ENCODE measurements at regions not wholly inside any gene's neighbourhood (a gene's known extent, or its start where the extent isn't known, plus 50 kb on each side); places are given as distances from the start of the nearest gene placed in this dataset.
"Not testable (repeated sequence)": the region's sequence is repeated elsewhere in the genome, so short reads cannot be mapped to it uniquely, and the experiment has no call there.

DNA sequence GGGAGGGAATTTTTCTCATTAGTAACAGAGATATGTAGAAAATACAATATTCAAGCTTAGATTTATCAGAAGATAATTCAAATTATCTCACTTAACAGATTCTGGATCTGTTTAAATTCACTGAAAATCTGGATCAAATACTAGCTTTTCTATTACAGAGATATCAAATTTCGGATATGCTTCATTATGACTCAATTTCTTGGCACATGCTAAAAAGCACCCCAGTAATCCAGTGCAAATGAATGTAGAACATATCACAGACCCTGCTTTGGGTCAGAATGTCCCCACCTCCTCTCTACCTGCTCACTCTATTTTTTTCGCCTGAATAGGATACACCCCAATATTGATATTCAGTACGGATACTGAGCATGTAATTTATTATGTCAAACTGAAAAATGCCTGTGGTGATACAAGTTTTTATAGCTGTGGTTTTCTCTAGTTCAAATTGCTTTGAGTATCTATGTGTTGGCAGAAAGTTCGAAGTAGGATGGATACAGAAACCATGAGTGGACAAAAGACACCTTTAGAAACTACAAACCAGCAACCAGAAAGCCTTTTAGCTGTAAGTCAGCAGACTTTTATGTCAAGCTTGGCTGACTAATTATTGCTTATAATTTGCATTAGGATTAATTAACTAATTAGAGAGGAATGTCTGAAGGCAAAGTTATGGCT lies 290.0 kb downstream of the TFAP2B start:
- Mint-ChIP-seq H3K4me3 (no peak overlapping the region), H3K27ac (no peak overlapping the region), H3K4me1 (ENCODE audit: low read depth) (no peaks in the 10 kb centered on the region), H3K36me3 (ENCODE audit: low read depth) (no peaks in the 10 kb centered on the region), H3K9me3 (peaks cover 10% of the 10 kb centered on the region), H3K27me3 (ENCODE audit: insufficient read depth) (no peaks in the 10 kb centered on the region)
- intact Hi-C loops (cut with micrococcal nuclease): no loop called here
- no peak for DNase-seq (ENCODE audit: low spot score)

DNA sequence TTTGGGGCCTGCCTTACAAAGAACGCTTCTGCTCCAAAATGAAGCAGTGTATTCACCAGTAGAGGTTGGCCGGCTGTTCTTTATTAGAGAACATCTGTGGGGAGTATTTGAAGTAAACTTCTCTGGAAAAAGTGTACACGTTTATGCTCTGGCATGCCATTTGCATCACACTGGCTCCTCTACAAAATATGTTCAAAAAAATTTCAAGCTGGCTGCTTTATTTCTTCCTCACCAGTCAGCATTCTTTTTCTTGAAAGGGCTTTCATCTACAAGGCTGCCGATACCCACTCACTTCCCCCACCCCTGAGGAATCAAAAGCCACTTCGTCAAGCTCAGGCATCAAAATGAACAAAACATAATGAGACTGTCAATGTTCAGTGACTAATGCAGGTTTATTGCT lies 294.1 kb downstream of the TFAP2B start:
- intact Hi-C loops (cut with micrococcal nuclease): no loop called here
- Mint-ChIP-seq H3K4me1 (ENCODE audit: low read depth) (no peaks in the 10 kb centered on the region), H3K36me3 (ENCODE audit: low read depth) (no peaks in the 10 kb centered on the region), H3K27ac (no peak overlapping the region), H3K9me3 (no peaks in the 10 kb centered on the region), H3K27me3 (ENCODE audit: insufficient read depth) (no peaks in the 10 kb centered on the region), H3K4me3 (no peak overlapping the region)
- DNase-seq (ENCODE audit: low spot score): no peak

DNA sequence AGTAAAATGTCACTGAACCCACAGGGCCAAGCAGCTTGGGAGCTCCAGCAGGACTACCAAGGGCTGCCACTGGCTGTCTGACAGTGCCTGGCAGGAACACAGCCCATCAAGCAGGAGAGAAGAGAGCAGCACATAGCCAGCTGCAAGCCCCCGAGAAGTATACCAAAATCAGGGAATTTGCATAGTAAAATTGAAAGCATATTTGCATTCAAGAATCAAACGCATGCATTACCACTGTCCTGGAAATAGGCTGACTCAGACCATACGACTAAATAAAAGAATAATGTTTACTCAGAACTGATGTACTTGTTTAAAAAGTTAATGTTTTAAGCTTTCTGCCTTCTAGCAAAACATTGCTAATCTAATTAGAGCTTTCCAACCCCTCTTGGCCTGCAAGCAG lies 298.1 kb downstream of the TFAP2B start:
- no peak overlapping the region for H3K27ac Mint-ChIP-seq

DNA sequence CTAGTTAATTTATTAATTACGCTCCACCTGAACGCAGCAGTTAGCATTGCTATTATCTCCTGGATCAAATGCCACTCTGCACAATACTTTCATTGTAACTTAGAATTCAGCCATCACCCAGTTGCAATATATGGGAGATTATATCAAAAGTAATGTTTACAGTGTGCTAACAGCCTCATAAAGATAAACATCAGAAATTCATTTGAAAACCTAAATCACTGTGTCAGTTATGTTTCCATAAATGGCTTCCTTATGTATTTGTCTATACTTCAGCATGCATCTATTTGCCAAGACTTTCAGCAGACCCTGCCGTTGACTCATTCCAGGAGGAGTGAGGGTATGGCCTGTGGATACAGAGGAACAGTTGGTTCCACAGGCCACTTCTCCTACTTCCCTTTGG lies 300.1 kb downstream of the TFAP2B start:
- Mint-ChIP-seq H3K4me1 (ENCODE audit: low read depth) (no peaks in the 10 kb centered on the region), H3K9me3 (peaks cover 12% of the 10 kb centered on the region), H3K27ac (no peak overlapping the region), H3K27me3 (ENCODE audit: insufficient read depth) (no peaks in the 10 kb centered on the region), H3K36me3 (ENCODE audit: low read depth) (no peaks in the 10 kb centered on the region), H3K4me3 (no peak overlapping the region)
- intact Hi-C loops (cut with micrococcal nuclease): no loop called here
- DNase-seq (ENCODE audit: low spot score): no peak

More for the DNA sequence above, 298.1 kb downstream of the TFAP2B start:
- no peak overlapping the region for H3K4me3 Mint-ChIP-seq
- peaks cover 7% of the 10 kb centered on the region for H3K9me3 Mint-ChIP-seq
- H3K27me3 Mint-ChIP-seq (ENCODE audit: insufficient read depth): no peaks in the 10 kb centered on the region
- no peak for DNase-seq (ENCODE audit: low spot score)
- intact Hi-C loops (cut with micrococcal nuclease): no loop called here
- H3K4me1 Mint-ChIP-seq (ENCODE audit: low read depth): no peaks in the 10 kb centered on the region
- no peaks in the 10 kb centered on the region for H3K36me3 Mint-ChIP-seq (ENCODE audit: low read depth)

DNA sequence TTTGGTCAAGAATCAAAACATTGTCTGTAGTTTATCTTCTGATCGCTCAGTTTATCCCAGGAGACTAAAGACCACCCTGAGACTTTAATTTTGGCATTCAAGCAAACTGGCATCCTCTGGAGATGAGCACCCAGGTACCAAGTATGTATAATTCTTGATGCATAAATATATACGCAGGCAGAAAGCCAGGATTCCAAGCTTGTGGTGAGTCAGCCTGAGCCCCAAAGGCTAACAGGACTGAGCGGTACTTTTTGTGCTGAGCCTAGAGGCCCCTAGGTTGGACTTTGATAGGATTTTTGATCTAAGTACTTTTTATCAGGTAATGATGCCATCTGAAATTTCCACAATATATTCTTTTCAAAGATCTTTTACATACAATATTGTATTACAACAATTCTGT lies 301.3 kb downstream of the TFAP2B start:
- no peak for DNase-seq (ENCODE audit: low spot score)
- Mint-ChIP-seq H3K27ac (no peak overlapping the region), H3K27me3 (ENCODE audit: insufficient read depth) (no peaks in the 10 kb centered on the region), H3K36me3 (ENCODE audit: low read depth) (no peaks in the 10 kb centered on the region), H3K4me3 (no peak overlapping the region), H3K4me1 (ENCODE audit: low read depth) (no peaks in the 10 kb centered on the region), H3K9me3 (peaks cover 12% of the 10 kb centered on the region)
- intact Hi-C loops (cut with micrococcal nuclease): no loop called here

DNA sequence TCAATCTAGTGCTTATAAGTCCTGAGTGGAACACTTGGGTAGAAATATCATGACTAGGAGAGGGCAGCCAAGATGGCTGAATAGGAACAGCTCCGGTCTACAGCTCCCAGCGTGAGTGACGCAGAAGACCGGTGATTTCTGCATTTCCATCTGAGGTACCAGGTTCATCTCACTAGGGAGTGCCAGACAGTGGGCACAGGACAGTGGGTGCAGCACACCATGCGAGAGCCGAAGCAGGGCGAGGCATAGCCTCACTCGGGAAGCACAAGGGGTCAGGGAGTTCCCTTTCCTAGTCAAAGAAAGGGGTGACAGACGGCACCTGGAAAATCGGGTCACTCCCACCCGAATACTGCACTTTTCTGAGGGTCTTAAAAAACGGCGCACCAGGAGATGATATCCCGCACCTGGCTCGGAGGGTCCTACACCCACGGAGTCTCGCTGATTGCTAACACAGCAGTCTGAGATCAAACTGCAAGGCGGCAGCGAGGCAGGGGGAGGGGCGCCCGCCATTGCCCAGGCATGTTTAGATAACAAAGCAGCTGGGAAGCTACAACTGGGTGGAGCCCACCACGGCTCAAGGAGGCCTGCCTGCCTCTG lies 302.8 kb downstream of the TFAP2B start:
- DNase-seq (ENCODE audit: low spot score); H3K4me1 Mint-ChIP-seq (ENCODE audit: low read depth); intact Hi-C loops (cut with micrococcal nuclease); H3K36me3 Mint-ChIP-seq (ENCODE audit: low read depth); H3K27me3 Mint-ChIP-seq (ENCODE audit: insufficient read depth); H3K27ac Mint-ChIP-seq; H3K4me3 Mint-ChIP-seq: not testable (repeated sequence)
- peaks cover 12% of the 10 kb centered on the region for H3K9me3 Mint-ChIP-seq

DNA sequence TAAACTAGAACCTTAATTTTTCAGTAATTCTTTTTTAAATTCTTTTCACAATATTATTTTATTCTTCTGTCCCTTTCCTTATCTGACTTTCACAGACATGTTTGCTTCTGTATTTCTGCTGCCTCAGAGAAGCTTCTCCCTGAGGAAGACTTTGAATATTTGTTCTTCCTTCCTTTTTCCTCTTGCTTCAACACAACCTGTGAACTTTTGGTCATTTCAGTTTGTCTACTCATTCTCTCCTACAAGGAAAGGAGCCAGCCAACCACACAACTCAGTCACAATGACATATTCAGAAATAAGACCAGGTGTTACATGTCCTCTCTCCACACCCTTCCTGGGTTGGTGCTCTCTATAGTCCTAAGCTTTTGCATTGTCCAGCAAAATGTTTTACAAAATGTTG lies 310.4 kb downstream of the TFAP2B start:
- H3K9me3 Mint-ChIP-seq: no peaks in the 10 kb centered on the region
- no peaks in the 10 kb centered on the region for H3K36me3 Mint-ChIP-seq (ENCODE audit: low read depth)
- intact Hi-C loops (cut with micrococcal nuclease): no loop called here
- H3K4me1 Mint-ChIP-seq (ENCODE audit: low read depth): no peaks in the 10 kb centered on the region
- DNase-seq (ENCODE audit: low spot score): no peak
- H3K27ac Mint-ChIP-seq: no peak overlapping the region
- H3K4me3 Mint-ChIP-seq: no peak overlapping the region
- no peaks in the 10 kb centered on the region for H3K27me3 Mint-ChIP-seq (ENCODE audit: insufficient read depth)

DNA sequence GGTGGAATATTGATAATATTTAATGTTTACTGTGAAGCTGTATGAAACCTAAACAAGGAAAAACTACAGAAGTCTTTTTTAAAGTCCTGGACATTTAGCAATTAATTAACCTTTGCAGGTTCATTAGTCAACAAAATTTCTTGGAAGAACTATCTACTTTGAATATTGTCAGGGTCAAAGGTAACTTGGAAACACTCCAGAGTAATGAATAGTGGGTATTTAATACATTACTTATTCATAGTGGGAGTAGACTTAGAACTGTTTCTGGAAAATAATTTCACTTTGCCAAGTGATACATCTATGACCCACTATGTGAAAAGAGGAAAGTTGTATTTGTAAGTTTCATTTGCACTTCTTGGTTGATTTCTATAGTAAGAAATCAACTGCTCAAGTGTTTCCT lies 319.1 kb downstream of the TFAP2B start:
- Mint-ChIP-seq H3K4me3 (no peak overlapping the region), H3K27ac (no peak overlapping the region), H3K27me3 (ENCODE audit: insufficient read depth) (no peaks in the 10 kb centered on the region), H3K36me3 (ENCODE audit: low read depth) (no peaks in the 10 kb centered on the region), H3K9me3 (no peaks in the 10 kb centered on the region), H3K4me1 (ENCODE audit: low read depth) (no peaks in the 10 kb centered on the region)
- no peak for DNase-seq (ENCODE audit: low spot score)
- intact Hi-C loops (cut with micrococcal nuclease): no loop called here

DNA sequence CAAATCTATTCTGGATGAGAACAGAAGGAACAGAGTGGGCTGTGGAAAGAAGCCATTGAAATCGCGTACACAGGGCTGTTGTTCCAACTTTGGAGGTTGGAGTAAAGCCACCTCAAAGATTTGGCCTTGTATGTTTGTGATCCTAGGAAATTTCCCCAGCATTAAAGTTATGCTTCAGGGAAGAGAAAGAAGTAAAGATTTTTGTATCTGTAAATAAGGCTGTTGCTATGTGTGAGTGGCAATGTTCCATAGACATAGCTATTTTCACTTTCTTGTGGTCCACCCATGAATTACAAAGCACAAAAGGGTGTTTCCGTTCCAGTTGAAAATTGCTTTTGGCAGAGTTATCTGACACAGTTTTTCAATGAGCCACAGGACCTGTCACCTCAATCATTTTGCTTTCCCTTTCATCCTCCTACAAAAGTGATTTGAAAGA lies 321.3 kb downstream of the TFAP2B start:
- no peak for DNase-seq (ENCODE audit: low spot score)
- Mint-ChIP-seq H3K27me3 (ENCODE audit: insufficient read depth) (no peaks in the 10 kb centered on the region), H3K9me3 (no peaks in the 10 kb centered on the region), H3K36me3 (ENCODE audit: low read depth) (no peaks in the 10 kb centered on the region), H3K4me3 (no peak overlapping the region), H3K27ac (no peak overlapping the region), H3K4me1 (ENCODE audit: low read depth) (no peaks in the 10 kb centered on the region)
- intact Hi-C loops (cut with micrococcal nuclease): no loop called here

DNA sequence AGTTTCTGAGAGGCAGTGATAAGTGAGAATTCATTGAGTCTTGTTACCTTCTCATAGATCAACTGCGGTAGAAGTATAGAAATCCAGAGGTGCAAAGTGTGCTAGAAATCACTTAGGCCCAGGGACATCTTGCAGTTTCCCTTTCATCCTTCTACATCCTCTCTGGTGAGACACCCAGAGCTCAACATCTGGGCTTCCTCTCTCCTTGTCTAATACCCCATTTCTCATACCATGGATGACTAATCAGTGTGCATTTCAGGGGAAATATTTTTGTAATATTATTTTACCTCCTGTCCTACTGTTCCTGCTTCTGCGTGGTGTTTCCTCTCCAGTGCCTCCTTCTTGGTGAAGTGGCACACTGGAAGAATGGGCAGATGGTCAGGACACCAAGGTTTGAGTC lies 322.4 kb downstream of the TFAP2B start:
- H3K27me3 Mint-ChIP-seq (ENCODE audit: insufficient read depth): no peaks in the 10 kb centered on the region
- no peak for DNase-seq (ENCODE audit: low spot score)
- intact Hi-C loops (cut with micrococcal nuclease): no loop called here
- no peak overlapping the region for H3K27ac Mint-ChIP-seq
- no peaks in the 10 kb centered on the region for H3K4me1 Mint-ChIP-seq (ENCODE audit: low read depth)
- no peaks in the 10 kb centered on the region for H3K36me3 Mint-ChIP-seq (ENCODE audit: low read depth)
- H3K4me3 Mint-ChIP-seq: no peak overlapping the region
- H3K9me3 Mint-ChIP-seq: no peaks in the 10 kb centered on the region

DNA sequence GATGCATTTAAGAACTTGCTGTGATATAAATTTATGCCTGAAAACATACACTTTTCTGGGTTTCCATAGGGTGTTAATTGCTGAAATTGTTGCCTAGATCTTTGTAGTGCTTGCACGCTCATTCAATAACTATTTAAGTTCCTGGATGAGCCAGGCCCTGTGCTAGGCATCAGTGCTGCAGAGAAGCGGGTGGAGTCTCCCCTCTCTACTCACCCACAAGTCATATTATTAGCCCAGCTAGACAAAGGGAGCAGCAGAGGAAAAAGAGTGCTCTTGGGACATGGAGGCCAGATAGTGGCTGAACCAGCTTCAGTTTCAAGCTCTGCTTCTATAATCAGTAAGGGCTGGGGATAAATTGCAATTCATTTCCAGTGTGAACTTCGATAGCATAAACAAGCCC lies 329.1 kb downstream of the TFAP2B start:
- Mint-ChIP-seq H3K9me3 (no peaks in the 10 kb centered on the region), H3K27ac (no peak overlapping the region), H3K36me3 (ENCODE audit: low read depth) (no peaks in the 10 kb centered on the region), H3K4me1 (ENCODE audit: low read depth) (no peaks in the 10 kb centered on the region), H3K27me3 (ENCODE audit: insufficient read depth) (no peaks in the 10 kb centered on the region), H3K4me3 (no peak overlapping the region)
- no peak for DNase-seq (ENCODE audit: low spot score)
- intact Hi-C loops (cut with micrococcal nuclease): no loop called here

DNA sequence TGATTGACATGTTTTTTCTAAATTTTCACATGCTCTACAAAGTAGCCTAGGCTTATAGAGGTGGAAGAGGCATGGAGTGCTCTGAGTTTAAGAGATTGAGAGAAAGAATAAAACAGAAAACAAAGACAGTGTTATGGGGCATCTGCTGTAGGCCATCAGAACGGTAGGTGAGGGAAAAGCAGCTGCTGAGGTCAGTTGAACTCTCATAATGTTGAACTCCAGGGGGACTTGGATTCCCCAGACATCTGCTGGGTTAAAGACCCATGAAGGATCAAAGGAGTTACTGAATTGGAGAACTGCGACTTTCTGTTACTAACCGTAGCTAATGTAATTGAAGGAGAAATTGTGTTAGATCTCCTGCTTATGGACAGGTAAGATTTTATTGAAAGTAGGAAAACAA lies 333.9 kb downstream of the TFAP2B start:
- no peaks in the 10 kb centered on the region for H3K4me1 Mint-ChIP-seq (ENCODE audit: low read depth)
- H3K27ac Mint-ChIP-seq: no peak overlapping the region
- H3K27me3 Mint-ChIP-seq (ENCODE audit: insufficient read depth): no peaks in the 10 kb centered on the region
- DNase-seq (ENCODE audit: low spot score): no peak
- no peaks in the 10 kb centered on the region for H3K36me3 Mint-ChIP-seq (ENCODE audit: low read depth)
- no peaks in the 10 kb centered on the region for H3K9me3 Mint-ChIP-seq
- H3K4me3 Mint-ChIP-seq: no peak overlapping the region
- intact Hi-C loops (cut with micrococcal nuclease): no loop called here

DNA sequence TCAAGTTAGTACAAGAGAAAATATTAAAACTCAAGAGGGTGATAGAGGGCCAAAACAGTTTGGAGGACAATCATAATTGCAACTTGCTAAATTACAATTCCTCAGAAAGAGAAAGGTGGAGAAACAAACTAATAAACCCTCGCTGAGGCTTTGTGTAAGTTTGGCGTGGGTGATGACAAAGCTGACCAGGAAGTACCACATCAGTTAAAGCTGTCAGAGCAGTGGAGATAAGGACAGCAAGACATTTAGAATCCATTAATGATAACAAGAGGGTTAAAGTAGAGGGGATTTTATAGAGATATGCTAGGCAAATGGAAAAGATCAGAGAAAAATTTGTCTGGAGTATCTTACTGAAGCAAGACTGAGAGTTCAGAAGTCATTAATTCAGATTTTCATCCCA lies 334.4 kb downstream of the TFAP2B start:
- DNase-seq (ENCODE audit: low spot score): no peak
- no peak overlapping the region for H3K4me3 Mint-ChIP-seq
- H3K9me3 Mint-ChIP-seq: no peaks in the 10 kb centered on the region
- intact Hi-C loops (cut with micrococcal nuclease): no loop called here
- no peak overlapping the region for H3K27ac Mint-ChIP-seq
- H3K27me3 Mint-ChIP-seq (ENCODE audit: insufficient read depth): no peaks in the 10 kb centered on the region
- H3K36me3 Mint-ChIP-seq (ENCODE audit: low read depth): no peaks in the 10 kb centered on the region
- no peaks in the 10 kb centered on the region for H3K4me1 Mint-ChIP-seq (ENCODE audit: low read depth)

DNA sequence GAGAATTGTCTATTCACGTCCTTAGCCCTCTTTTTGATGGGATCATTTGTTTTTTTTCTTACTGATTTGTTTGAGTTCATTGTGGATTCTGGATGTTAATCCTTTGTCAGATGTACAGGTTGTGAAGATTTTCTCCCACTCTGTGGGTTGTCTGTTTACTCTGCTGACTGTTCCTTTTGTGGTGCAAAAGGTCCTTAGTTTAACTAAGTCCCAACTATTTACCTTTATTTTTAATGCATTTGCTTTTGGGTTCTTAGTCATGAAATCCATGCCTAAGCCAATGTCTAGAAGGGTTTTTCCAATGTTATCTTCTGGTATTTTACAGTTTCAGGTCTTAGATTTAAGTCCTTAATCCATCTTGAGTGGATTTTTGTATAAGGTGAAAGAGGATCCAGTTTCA lies 336.3 kb downstream of the TFAP2B start:
- H3K27ac Mint-ChIP-seq; H3K4me1 Mint-ChIP-seq (ENCODE audit: low read depth); DNase-seq (ENCODE audit: low spot score); H3K27me3 Mint-ChIP-seq (ENCODE audit: insufficient read depth); H3K4me3 Mint-ChIP-seq; H3K36me3 Mint-ChIP-seq (ENCODE audit: low read depth); H3K9me3 Mint-ChIP-seq; intact Hi-C loops (cut with micrococcal nuclease): not testable (repeated sequence)

All from activated T-helper 1 cell treated with anti-CD3 and anti-CD28 coated beads, Interleukin-12 subunit alpha, Interleukin-12 subunit beta, Interleukin-2, Interleukin-4 antibody, amounts not matched to agents 30 ng/mL and 10 ng/mL and 1 ng/mL, durations not matched to agents 14 hours and 24 hours and 36 hours (primary cell).